ENCODE measurements at regions not wholly inside any gene's neighbourhood (a gene's known extent, or its start where the extent isn't known, plus 50 kb on each side); places are given as distances from the start of the nearest gene placed in this dataset.

DNA sequence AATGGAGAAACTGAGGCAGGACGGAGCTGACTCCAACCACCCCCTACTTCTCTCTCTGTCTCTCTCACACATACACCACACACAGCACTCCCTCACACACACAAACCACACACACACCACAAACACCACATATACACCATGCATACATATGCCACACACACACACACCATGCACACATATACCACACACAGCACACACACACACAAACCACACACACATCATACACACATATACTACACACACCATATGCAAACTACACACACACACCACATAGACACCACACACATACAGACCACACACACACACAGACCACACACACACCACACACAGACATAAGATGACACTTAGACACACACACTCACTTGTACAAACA lies 94.3 kb downstream of the RIPK4 start:
- TF ChIP-seq POLR2A (IDR thresholded peaks at IDR 0.05), result no peak
- TF ChIP-seq, protein P1, sequence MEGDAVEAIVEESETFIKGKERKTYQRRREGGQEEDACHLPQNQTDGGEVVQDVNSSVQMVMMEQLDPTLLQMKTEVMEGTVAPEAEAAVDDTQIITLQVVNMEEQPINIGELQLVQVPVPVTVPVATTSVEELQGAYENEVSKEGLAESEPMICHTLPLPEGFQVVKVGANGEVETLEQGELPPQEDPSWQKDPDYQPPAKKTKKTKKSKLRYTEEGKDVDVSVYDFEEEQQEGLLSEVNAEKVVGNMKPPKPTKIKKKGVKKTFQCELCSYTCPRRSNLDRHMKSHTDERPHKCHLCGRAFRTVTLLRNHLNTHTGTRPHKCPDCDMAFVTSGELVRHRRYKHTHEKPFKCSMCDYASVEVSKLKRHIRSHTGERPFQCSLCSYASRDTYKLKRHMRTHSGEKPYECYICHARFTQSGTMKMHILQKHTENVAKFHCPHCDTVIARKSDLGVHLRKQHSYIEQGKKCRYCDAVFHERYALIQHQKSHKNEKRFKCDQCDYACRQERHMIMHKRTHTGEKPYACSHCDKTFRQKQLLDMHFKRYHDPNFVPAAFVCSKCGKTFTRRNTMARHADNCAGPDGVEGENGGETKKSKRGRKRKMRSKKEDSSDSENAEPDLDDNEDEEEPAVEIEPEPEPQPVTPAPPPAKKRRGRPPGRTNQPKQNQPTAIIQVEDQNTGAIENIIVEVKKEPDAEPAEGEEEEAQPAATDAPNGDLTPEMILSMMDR (IDR thresholded peaks at IDR 0.05), result no peak
- intact Hi-C loops (cut with DNase I), result loop anchor here (10.0 kb wide), 1 partner anchor 52 kb away; no protein-coding TSS in a partner anchor
- Histone ChIP-seq H3K4me1 (no peaks in the 10 kb centered on the region), H3K9me3 (no peaks in the 10 kb centered on the region), H3K4me3 (replicated peaks in 1 of 3) (no peak overlapping the region), H3K36me3 (no peaks in the 10 kb centered on the region), H3K27me3 (no peaks in the 10 kb centered on the region), H3K27ac (no peak overlapping the region)
- DNase-seq, result no peak
- 82 to 89% methylated on average over 1 of the region's 1 CpG for WGBS, 2 donors

DNA sequence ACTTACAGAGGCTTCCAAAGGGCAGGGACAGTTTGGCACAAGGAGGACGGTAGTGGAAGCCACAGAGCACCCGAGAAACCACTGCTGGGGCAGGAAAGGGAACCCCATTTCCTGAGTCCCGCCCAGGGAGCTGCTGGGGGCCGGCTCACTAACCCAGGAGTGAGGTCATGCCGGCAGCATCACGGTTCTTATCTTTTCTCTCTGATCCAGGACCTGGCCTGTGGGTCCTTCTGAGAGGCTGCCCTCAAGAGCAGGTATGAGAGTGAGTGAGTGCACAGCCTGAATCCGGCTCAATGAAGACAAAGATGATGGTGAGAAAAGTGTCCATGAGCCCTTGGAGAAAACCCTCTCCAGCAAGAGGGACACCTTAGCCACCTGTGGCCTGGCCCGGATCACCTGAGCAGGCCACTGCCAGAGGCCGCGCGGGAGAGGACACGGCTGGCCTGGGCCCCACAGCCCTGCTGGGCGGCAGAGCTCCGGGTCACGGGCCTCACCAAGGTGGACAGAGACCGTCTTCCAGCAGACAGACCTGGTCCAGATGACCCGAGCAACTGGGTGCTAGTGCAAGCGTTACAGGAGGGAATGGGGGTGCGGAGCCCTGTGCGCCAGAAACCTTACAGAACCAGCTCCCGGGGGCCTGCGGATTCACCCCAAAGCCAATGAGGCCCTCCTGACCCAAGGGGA lies 94.9 kb downstream of the RIPK4 start:
- H3K27me3 ChIP-seq, result no peaks in the 10 kb centered on the region
- H3K27ac ChIP-seq, result no peak overlapping the region
- intact Hi-C loops (cut with DNase I), result loop anchor here (10.0 kb wide), 1 partner anchor 53 kb away; no protein-coding TSS in a partner anchor
- no peak for DNase-seq
- no peak overlapping the region for H3K4me3 ChIP-seq (replicated peaks in 1 of 3)
- no peaks in the 10 kb centered on the region for H3K36me3 ChIP-seq
- H3K9me3 ChIP-seq, result no peaks in the 10 kb centered on the region
- 76 to 87% methylated on average over 8 to 21 of the region's 22 CpGs for WGBS, 2 donors
- no peaks in the 10 kb centered on the region for H3K4me1 ChIP-seq
- TF ChIP-seq POLR2A (IDR thresholded peaks at IDR 0.05), result no peak
- TF ChIP-seq, protein P1 (IDR thresholded peaks at IDR 0.05), result no peak

DNA sequence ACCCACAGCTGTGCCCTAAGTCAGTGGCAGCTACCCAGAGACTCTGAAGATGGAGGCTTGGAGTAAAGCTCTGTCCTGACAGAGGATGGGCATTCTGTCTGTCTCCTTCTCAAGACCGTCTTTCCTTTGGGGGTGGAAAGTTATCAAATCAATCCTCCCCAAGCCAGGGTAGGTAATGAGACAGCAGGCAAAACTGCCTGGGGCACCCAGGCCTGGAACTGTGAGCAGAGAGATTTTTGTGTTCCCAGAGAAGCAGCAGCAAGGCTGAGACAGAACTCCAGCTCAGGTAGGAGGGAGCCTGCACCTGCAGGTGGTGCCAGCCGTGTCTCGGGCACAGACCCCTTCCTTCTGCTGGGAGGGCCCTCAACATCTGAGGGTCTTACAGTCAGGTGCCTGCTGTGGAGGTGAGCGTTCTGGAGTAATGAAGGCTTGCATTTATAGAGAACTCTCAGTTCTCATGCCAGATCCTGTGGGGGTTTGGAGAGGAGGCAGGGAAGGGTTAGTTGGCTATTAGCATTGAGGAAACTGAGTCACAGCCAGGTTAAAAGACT lies 95.6 kb downstream of the RIPK4 start:
- Histone ChIP-seq H3K4me3 (replicated peaks in 1 of 3) (no peak overlapping the region), H3K4me1 (no peaks in the 10 kb centered on the region), H3K9me3 (no peaks in the 10 kb centered on the region), H3K27me3 (no peaks in the 10 kb centered on the region), H3K36me3 (no peaks in the 10 kb centered on the region), H3K27ac (no peak overlapping the region)
- WGBS, 2 donors, result 90 to 100% methylated on average over 2 to 4 of the region's 4 CpGs
- no peak for TF ChIP-seq POLR2A (IDR thresholded peaks at IDR 0.05)
- TF ChIP-seq, protein P1 (IDR thresholded peaks at IDR 0.05), result no peak
- intact Hi-C loops (cut with DNase I), result loop anchor here (10.0 kb wide), 1 partner anchor 54 kb away; no protein-coding TSS in a partner anchor
- no peak for DNase-seq

DNA sequence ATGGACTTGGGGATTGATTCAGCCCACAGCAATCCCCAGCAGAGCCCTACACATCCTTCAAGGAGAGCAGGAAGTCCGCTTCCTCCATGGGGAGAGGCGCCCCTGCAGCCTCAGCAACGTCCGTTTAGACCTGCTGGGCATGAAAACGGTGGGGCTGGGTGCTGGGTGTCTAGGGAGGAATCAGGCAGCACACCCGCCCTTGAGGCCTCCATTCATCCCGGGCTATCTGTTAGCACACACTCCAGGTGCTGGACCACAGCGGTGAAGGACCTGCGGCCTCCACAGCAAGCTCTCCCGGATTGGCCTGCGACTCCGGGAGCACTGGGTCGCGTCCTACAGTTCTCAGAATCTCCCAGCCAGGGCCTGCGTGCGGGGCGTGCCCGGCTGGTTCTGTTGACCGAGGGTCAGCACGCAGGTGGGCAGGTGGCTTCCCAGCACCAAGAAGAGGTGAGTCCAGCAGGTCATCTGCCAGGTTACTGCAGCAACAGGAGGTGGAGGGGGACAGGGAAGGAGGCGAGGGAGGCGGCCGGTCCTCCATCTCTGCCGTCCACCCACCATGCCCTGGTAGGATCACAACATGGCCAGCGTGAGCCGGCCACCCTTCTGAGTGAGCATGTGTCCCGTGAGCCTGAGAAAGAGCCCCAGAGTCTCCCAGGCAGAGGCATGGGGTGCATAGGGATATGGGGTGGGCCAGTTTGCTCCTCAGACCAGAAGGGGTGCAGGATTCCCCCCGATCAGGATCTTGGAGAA lies 96.6 kb downstream of the RIPK4 start:
- H3K4me3 ChIP-seq (replicated peaks in 1 of 3), result no peak overlapping the region
- no peak for TF ChIP-seq POLR2A (IDR thresholded peaks at IDR 0.05)
- TF ChIP-seq, protein P1 (IDR thresholded peaks at IDR 0.05), result no peak
- 87 to 94% methylated on average over 18 to 22 of the region's 28 CpGs for WGBS, 2 donors
- H3K9me3 ChIP-seq, result no peaks in the 10 kb centered on the region
- H3K27me3 ChIP-seq, result no peaks in the 10 kb centered on the region
- DNase-seq, result no peak
- H3K4me1 ChIP-seq, result no peaks in the 10 kb centered on the region
- no peaks in the 10 kb centered on the region for H3K36me3 ChIP-seq
- H3K27ac ChIP-seq, result no peak overlapping the region
- intact Hi-C loops (cut with DNase I), result loop anchor here (10.0 kb wide), 1 partner anchor 55 kb away; no protein-coding TSS in a partner anchor

DNA sequence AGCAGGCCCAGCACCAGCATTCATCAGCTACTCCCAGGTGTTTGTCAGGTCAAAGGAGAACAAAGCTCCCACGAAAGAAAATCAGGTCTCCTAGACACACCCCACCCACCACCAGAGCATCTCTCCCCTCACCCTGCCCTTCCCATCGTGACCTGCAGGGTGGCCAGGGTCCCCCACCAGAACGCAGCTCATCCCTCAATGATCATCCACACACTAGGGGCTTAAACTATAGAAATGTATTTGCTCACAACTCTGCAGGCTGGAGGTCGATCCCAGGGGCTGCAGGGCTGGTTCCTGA lies 97.4 kb downstream of the RIPK4 start:
- WGBS, 2 donors, result 85 to 88% methylated on average over 4 of the region's 4 CpGs
- H3K9me3 ChIP-seq, result no peaks in the 10 kb centered on the region
- DNase-seq, result no peak
- TF ChIP-seq POLR2A (IDR thresholded peaks at IDR 0.05), result no peak
- TF ChIP-seq, protein P1 (IDR thresholded peaks at IDR 0.05), result no peak
- no peaks in the 10 kb centered on the region for H3K4me1 ChIP-seq
- no peak overlapping the region for H3K27ac ChIP-seq
- no peak overlapping the region for H3K4me3 ChIP-seq (replicated peaks in 1 of 3)
- no peaks in the 10 kb centered on the region for H3K36me3 ChIP-seq
- no peaks in the 10 kb centered on the region for H3K27me3 ChIP-seq
- intact Hi-C loops (cut with DNase I), result no loop called here

All from thyroid gland (tissue), 4 donors.